ENCODE measurements at regions not wholly inside any gene's neighbourhood (a gene's known extent, or its start where the extent isn't known, plus 50 kb on each side); places are given as distances from the start of the nearest gene placed in this dataset.

DNA sequence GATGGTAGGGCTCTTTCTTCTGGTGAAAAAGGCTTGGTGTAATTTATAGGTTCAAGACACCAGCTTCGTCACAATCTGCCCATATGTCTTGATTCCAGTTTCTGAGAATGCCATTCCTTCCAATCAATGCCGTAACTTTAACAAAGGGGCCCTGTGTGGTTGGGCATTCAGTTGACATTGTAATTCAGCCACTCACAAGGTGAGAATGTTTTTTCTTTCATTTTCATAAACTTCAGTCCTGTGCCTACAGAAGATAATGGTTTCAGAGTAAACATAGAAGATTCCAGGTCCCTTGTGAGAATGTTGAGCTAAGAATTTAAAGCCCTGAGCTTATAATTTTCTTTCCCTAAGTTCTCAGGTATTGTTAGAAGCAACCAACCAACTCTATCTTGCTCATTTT lies 67.3 kb upstream of the AASS start:
- Histone ChIP-seq H3K4me1 (no peaks in the 10 kb centered on the region), H3K36me3 (no peaks in the 10 kb centered on the region), H3K4me3 (no peak overlapping the region), H3K27ac (no peak overlapping the region), H3K9me3 (no peaks in the 10 kb centered on the region), H3K27me3 (no peaks in the 10 kb centered on the region)
- no peak for DNase-seq
- TF ChIP-seq POLR2A (IDR thresholded peaks at IDR 0.05): no peak
- TF ChIP-seq, protein P1, sequence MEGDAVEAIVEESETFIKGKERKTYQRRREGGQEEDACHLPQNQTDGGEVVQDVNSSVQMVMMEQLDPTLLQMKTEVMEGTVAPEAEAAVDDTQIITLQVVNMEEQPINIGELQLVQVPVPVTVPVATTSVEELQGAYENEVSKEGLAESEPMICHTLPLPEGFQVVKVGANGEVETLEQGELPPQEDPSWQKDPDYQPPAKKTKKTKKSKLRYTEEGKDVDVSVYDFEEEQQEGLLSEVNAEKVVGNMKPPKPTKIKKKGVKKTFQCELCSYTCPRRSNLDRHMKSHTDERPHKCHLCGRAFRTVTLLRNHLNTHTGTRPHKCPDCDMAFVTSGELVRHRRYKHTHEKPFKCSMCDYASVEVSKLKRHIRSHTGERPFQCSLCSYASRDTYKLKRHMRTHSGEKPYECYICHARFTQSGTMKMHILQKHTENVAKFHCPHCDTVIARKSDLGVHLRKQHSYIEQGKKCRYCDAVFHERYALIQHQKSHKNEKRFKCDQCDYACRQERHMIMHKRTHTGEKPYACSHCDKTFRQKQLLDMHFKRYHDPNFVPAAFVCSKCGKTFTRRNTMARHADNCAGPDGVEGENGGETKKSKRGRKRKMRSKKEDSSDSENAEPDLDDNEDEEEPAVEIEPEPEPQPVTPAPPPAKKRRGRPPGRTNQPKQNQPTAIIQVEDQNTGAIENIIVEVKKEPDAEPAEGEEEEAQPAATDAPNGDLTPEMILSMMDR (IDR thresholded peaks at IDR 0.05): no peak

DNA sequence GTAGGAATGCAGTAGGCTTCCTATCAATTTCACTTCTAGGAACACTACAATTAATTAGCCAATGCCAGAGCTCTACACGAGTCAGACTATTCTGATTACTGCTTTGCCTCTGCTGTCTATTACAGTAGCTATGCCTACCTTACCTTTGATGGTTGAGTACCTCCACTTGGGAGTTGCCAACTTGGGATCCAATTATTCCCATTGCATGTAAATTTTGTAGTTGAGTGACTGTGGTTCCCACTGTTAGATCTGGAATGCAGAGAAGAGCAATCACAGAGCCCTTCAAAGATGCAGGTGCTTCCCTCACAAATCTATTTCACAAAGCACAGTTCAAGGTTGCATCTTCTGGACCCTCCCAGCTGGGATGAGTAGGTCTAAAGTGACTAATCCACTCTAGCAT lies 62.9 kb upstream of the AASS start:
- H3K4me1 ChIP-seq: no peaks in the 10 kb centered on the region
- H3K36me3 ChIP-seq: no peaks in the 10 kb centered on the region
- H3K27me3 ChIP-seq: no peaks in the 10 kb centered on the region
- no peaks in the 10 kb centered on the region for H3K9me3 ChIP-seq
- no peak overlapping the region for H3K27ac ChIP-seq
- no peak for TF ChIP-seq POLR2A (IDR thresholded peaks at IDR 0.05)
- no peak for DNase-seq
- no peak overlapping the region for H3K4me3 ChIP-seq

DNA sequence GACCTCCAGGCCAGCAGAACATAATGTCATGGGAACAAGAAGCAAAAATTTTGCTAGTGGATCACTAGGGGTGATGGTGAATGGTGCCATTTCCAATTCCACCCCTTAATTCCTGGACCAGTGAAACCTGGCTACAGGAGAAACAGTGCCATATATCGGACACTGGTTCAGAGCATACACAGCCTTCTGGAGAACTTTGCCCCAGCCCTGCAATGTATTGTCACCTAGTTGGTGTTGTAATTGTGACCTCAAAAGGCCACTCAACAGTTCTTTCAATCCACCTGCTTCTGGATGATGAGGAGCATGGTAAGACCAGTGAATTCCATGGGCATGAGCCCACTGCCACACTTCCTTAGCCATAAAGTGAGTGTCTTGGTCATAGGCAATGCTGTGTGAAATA lies 59.8 kb upstream of the AASS start:
- H3K36me3 ChIP-seq: no peaks in the 10 kb centered on the region
- H3K4me1 ChIP-seq: no peaks in the 10 kb centered on the region
- DNase-seq: no peak
- TF ChIP-seq, protein P1 (IDR thresholded peaks at IDR 0.05): no peak
- TF ChIP-seq POLR2A (IDR thresholded peaks at IDR 0.05): no peak
- H3K9me3 ChIP-seq: no peaks in the 10 kb centered on the region
- H3K4me3 ChIP-seq: no peak overlapping the region
- no peaks in the 10 kb centered on the region for H3K27me3 ChIP-seq
- H3K27ac ChIP-seq: no peak overlapping the region

DNA sequence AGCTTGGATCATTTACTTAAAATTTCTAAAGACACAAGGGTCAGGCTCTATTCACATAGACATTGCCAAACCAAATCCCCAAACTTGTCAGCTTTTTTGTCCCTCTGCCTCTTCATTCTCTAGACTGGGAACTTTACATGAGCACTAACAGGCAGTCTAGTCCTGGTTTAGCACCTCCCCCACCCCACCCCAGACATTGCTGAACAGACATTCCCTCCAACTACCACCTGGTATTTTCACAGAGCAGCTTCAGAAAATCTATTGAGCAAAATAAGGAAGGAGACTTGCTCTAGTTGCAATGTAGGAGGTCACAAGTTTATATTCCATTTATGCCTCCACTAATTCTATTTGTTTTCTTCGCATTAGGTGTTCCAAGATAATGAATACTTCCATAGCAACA lies 56.8 kb upstream of the AASS start:
- DNase-seq: no peak
- TF ChIP-seq POLR2A (IDR thresholded peaks at IDR 0.05): no peak
- TF ChIP-seq, protein P1 (IDR thresholded peaks at IDR 0.05): no peak
- H3K4me1 ChIP-seq: no peaks in the 10 kb centered on the region
- H3K36me3 ChIP-seq: no peaks in the 10 kb centered on the region
- H3K9me3 ChIP-seq: no peaks in the 10 kb centered on the region
- no peak overlapping the region for H3K27ac ChIP-seq
- no peak overlapping the region for H3K4me3 ChIP-seq
- no peaks in the 10 kb centered on the region for H3K27me3 ChIP-seq

DNA sequence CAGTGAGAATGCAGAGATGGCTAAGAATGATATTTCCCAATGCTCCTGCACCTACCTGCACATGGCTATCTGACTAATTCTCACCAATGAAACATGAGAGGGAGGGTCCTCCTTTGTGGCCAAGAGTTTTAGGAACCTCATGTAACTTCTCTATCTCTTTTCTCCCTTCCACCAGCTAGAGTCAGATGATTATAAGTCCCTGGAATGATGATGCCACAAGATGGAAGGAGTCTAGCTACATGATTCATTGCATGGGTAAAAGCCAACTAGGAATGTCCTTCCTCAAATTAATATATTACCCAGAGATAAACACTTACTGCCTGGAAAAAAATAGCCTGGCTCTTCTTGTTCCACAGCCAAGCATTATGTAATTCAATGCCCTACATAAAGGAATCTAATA lies 55.1 kb upstream of the AASS start:
- H3K36me3 ChIP-seq: no peaks in the 10 kb centered on the region

DNA sequence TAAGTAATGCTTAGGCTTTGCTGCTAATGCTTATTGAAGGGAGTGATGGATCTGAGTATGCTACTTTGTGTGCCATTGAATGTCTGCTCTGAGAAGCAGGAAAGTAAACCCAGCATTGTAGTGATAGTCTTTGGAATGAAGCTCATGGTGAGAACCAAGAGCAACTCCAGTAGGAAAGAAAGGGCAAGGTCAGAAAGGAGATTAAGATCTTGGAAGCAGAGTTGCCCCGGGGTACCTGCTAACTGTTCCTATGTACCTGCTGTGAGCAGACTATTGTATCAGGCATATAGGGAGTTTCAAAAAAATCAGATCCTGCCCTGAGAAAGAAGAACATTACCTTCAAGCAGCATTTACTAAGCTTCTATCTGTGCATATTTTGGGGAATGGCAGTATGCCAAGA lies 54.5 kb upstream of the AASS start:
- Histone ChIP-seq H3K27me3 (no peaks in the 10 kb centered on the region), H3K4me1 (no peaks in the 10 kb centered on the region), H3K4me3 (no peak overlapping the region), H3K9me3 (no peaks in the 10 kb centered on the region), H3K27ac (no peak overlapping the region), H3K36me3 (no peaks in the 10 kb centered on the region)
- TF ChIP-seq, protein P1 (IDR thresholded peaks at IDR 0.05): no peak
- no peak for TF ChIP-seq POLR2A (IDR thresholded peaks at IDR 0.05)
- no peak for DNase-seq

More for the DNA sequence above, 55.1 kb upstream of the AASS start:
- DNase-seq: no peak
- TF ChIP-seq, protein P1 (IDR thresholded peaks at IDR 0.05): no peak
- TF ChIP-seq POLR2A (IDR thresholded peaks at IDR 0.05): no peak
- H3K4me3 ChIP-seq: no peak overlapping the region
- H3K4me1 ChIP-seq: no peaks in the 10 kb centered on the region
- no peak overlapping the region for H3K27ac ChIP-seq
- no peaks in the 10 kb centered on the region for H3K27me3 ChIP-seq
- no peaks in the 10 kb centered on the region for H3K9me3 ChIP-seq

Data from Peyer's patch (tissue), 4 donors.